ENCODE measurements at regions not wholly inside any gene's neighbourhood (a gene's known extent, or its start where the extent isn't known, plus 50 kb on each side); places are given as distances from the start of the nearest gene placed in this dataset.

GRCh38 chr12:90069711-90070110 is 361.1 kb upstream of the ATP2B1 start:
- TF ChIP-seq CTCF (IDR thresholded peaks at IDR 0.05) (no peak), POLR2A (IDR thresholded peaks at IDR 0.05) (no peak)

Measured in thyroid gland (tissue), 4 donors.